IMR-90 (cell line): ENCODE measurements at regions not wholly inside any gene's neighbourhood (a gene's known extent, or its start where the extent isn't known, plus 50 kb on each side); places are given as distances from the start of the nearest gene placed in this dataset.

ENCODE experiments used
- BHLHE40 ChIP-seq: fragments of 150-350 bp; IDR thresholded peaks from 2 replicates; pipeline ENCODE4 v1.6.1; 2016; ENCODE audit warnings: mild to moderate bottlenecking, low read depth, low read length
- CEBPB ChIP-seq: IDR thresholded peaks from 2 replicates; pipeline ENCODE4 v1.6.1; 2012; ENCODE audit warnings: low read depth, low read length, improper control_type of control experiment
- CHD1 ChIP-seq: IDR thresholded peaks from 2 replicates; pipeline ENCODE4 v1.6.1; 2012; ENCODE audit warnings: low read depth, low read length, improper control_type of control experiment
- POLR2A ChIP-seq: IDR thresholded peaks from 2 replicates; pipeline ENCODE4 v1.6.1; 2012; ENCODE audit warnings: mild to moderate bottlenecking, low read depth, low read length
- RAD21 ChIP-seq: IDR thresholded peaks from 2 replicates; pipeline ENCODE4 v1.6.1; 2012; ENCODE audit warnings: low read length, improper control_type of control experiment
- RFX5 ChIP-seq: IDR thresholded peaks from 2 replicates; pipeline ENCODE4 v1.8.0; 2012; ENCODE audit warnings: low read depth, mild to moderate bottlenecking, low read length, moderate library complexity
- SMC3 ChIP-seq: fragments of 150-350 bp; IDR thresholded peaks from 2 replicates; pipeline ENCODE4 v1.6.1; 2016; ENCODE audit warnings: low read depth, mild to moderate bottlenecking, antibody characterized with exemption, low read length, moderate library complexity
- USF2 ChIP-seq: fragments of 150-350 bp; IDR thresholded peaks from 2 replicates; pipeline ENCODE4 v1.6.1; 2017; ENCODE audit warnings: mild to moderate bottlenecking, antibody characterized with exemption, low read length, low read depth
- TF ChIP-seq, protein P1 (sequence below): conservative IDR thresholded peaks from 2 replicates; pipeline ENCODE4 v1.5.1; 2012; ENCODE audit warnings: mild to moderate bottlenecking, low read depth, low read length, improper control_type of control experiment
- TF ChIP-seq, protein P2 (sequence below): fragments of 150-350 bp; IDR thresholded peaks from 2 replicates; pipeline ENCODE4 v1.6.1; 2016; ENCODE audit warnings: low read depth, mild to moderate bottlenecking, low read length, moderate library complexity, borderline replicate concordance

- no peak for TF ChIP-seq RAD21
- TF ChIP-seq, protein P1, sequence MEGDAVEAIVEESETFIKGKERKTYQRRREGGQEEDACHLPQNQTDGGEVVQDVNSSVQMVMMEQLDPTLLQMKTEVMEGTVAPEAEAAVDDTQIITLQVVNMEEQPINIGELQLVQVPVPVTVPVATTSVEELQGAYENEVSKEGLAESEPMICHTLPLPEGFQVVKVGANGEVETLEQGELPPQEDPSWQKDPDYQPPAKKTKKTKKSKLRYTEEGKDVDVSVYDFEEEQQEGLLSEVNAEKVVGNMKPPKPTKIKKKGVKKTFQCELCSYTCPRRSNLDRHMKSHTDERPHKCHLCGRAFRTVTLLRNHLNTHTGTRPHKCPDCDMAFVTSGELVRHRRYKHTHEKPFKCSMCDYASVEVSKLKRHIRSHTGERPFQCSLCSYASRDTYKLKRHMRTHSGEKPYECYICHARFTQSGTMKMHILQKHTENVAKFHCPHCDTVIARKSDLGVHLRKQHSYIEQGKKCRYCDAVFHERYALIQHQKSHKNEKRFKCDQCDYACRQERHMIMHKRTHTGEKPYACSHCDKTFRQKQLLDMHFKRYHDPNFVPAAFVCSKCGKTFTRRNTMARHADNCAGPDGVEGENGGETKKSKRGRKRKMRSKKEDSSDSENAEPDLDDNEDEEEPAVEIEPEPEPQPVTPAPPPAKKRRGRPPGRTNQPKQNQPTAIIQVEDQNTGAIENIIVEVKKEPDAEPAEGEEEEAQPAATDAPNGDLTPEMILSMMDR: no peak
- no peak for TF ChIP-seq POLR2A
- TF ChIP-seq CEBPB: no peak
- TF ChIP-seq RFX5: no peak
- TF ChIP-seq USF2: no peak
- no peak for TF ChIP-seq SMC3
- no peak for TF ChIP-seq CHD1
- TF ChIP-seq, protein P2, sequence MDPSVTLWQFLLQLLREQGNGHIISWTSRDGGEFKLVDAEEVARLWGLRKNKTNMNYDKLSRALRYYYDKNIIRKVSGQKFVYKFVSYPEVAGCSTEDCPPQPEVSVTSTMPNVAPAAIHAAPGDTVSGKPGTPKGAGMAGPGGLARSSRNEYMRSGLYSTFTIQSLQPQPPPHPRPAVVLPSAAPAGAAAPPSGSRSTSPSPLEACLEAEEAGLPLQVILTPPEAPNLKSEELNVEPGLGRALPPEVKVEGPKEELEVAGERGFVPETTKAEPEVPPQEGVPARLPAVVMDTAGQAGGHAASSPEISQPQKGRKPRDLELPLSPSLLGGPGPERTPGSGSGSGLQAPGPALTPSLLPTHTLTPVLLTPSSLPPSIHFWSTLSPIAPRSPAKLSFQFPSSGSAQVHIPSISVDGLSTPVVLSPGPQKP: no peak
- TF ChIP-seq BHLHE40: no peak
These were observed 190.1 kb downstream of the ZNF330 start for GRCh38 chr4:141410839-141411238.
